ENCODE measurements at regions not wholly inside any gene's neighbourhood (a gene's known extent, or its start where the extent isn't known, plus 50 kb on each side); places are given as distances from the start of the nearest gene placed in this dataset.

- TF ChIP-seq CTCF (IDR thresholded peaks at IDR 0.05), result no peak
- no peak for TF ChIP-seq POLR2A (IDR thresholded peaks at IDR 0.05)
Measured at GRCh38 chr2:224106794-224107193, 67.7 kb upstream of the SERPINE2 start.

Measured in transverse colon (tissue), 3 donors.